Mucosa of rectum (tissue), 2 donors: ENCODE measurements at regions not wholly inside any gene's neighbourhood (a gene's known extent, or its start where the extent isn't known, plus 50 kb on each side); places are given as distances from the start of the nearest gene placed in this dataset.
"Not testable (repeated sequence)": the region's sequence is repeated elsewhere in the genome, so short reads cannot be mapped to it uniquely, and the experiment has no call there.

ENCODE experiments used
- H3K27ac ChIP-seq, 2 donors: one replicate each; pipeline ENCODE4 v1.7.0; 2013; ENCODE audit warnings: inconsistent platforms in 2 of 2, low read depth in 2 of 2, low read length in 2 of 2
- H3K27me3 ChIP-seq, 2 donors: one replicate each; pipeline ENCODE4 v1.7.0; 2013; ENCODE audit warnings: low read length in 2 of 2; ENCODE audit not compliant: control insufficient read depth in 2 of 2, insufficient read depth in 2 of 2
- H3K36me3 ChIP-seq, 2 donors: one replicate each; pipeline ENCODE4 v1.7.0; 2013; ENCODE audit warnings: low read length in 2 of 2; ENCODE audit not compliant: control insufficient read depth in 2 of 2, insufficient read depth in 2 of 2
- H3K4me1 ChIP-seq, 2 donors: one replicate each; pipeline ENCODE4 v1.7.0; 2013; ENCODE audit warnings: low read length in 2 of 2, mild to moderate bottlenecking in 1 of 2; ENCODE audit not compliant: control insufficient read depth in 2 of 2, insufficient read depth in 2 of 2
- H3K4me3 ChIP-seq, 2 donors: one replicate each; pipeline ENCODE4 v1.7.0; 2013; ENCODE audit warnings: low read length in 2 of 2
- H3K9ac ChIP-seq, 2 donors: one replicate each; pipeline ENCODE4 v1.7.0; 2013; ENCODE audit warnings: low read length in 2 of 2, low read depth in 1 of 2, mild to moderate bottlenecking in 1 of 2
- H3K9me3 ChIP-seq, 2 donors: one replicate each; pipeline ENCODE4 v1.7.0; 2013; ENCODE audit warnings: low read length in 2 of 2; ENCODE audit not compliant: control insufficient read depth in 2 of 2
- donor health status: healthy.
- donor health status: Normal muscosa, but diverticular disease.

GRCh38 chr7:85336086-85336485 is 149.2 kb upstream of the SEMA3D start:
- Histone ChIP-seq H3K27me3 (no peaks in the 10 kb centered on the region), H3K27ac (no peak overlapping the region), H3K4me3 (no peak overlapping the region), H3K9me3 (no peaks in the 10 kb centered on the region), H3K9ac (no peak overlapping the region), H3K36me3 (no peaks in the 10 kb centered on the region), H3K4me1 (no peaks in the 10 kb centered on the region)

- H3K4me1 ChIP-seq, H3K27me3 ChIP-seq, H3K4me3 ChIP-seq, H3K9me3 ChIP-seq, H3K36me3 ChIP-seq, H3K27ac ChIP-seq, H3K9ac ChIP-seq: not testable (repeated sequence)
These were observed 148.3 kb upstream of the SEMA3D start for GRCh38 chr7:85335113-85335512.

- Histone ChIP-seq H3K9me3 (no peaks in the 10 kb centered on the region), H3K9ac (no peak overlapping the region), H3K4me1 (no peaks in the 10 kb centered on the region)
These were observed 141.7 kb upstream of the SEMA3D start for GRCh38 chr7:85328456-85328998.

GRCh38 chr7:85324145-85324799 is 137.4 kb upstream of the SEMA3D start:
- H3K4me1 ChIP-seq = no peaks in the 10 kb centered on the region

More at GRCh38 chr7:85328456-85328998, 141.7 kb upstream of the SEMA3D start:
- Histone ChIP-seq H3K4me3 (no peak overlapping the region), H3K27ac (no peak overlapping the region), H3K36me3 (no peaks in the 10 kb centered on the region), H3K27me3 (no peaks in the 10 kb centered on the region)

GRCh38 chr7:85322252-85322651 is 135.4 kb upstream of the SEMA3D start:
- no peak overlapping the region for H3K4me3 ChIP-seq
- no peaks in the 10 kb centered on the region for H3K36me3 ChIP-seq
- H3K9ac ChIP-seq = no peak overlapping the region
- no peak overlapping the region for H3K27ac ChIP-seq
- H3K9me3 ChIP-seq = no peaks in the 10 kb centered on the region
- H3K27me3 ChIP-seq = no peaks in the 10 kb centered on the region
- no peaks in the 10 kb centered on the region for H3K4me1 ChIP-seq

More at GRCh38 chr7:85324145-85324799, 137.4 kb upstream of the SEMA3D start:
- no peak overlapping the region for H3K4me3 ChIP-seq
- H3K36me3 ChIP-seq = no peaks in the 10 kb centered on the region
- H3K27ac ChIP-seq = no peak overlapping the region
- H3K9me3 ChIP-seq = no peaks in the 10 kb centered on the region
- no peak overlapping the region for H3K9ac ChIP-seq
- no peaks in the 10 kb centered on the region for H3K27me3 ChIP-seq

- H3K9ac ChIP-seq = no peak overlapping the region
- H3K4me3 ChIP-seq = no peak overlapping the region
- no peaks in the 10 kb centered on the region for H3K9me3 ChIP-seq
- no peak overlapping the region for H3K27ac ChIP-seq
- no peaks in the 10 kb centered on the region for H3K4me1 ChIP-seq
- H3K27me3 ChIP-seq = no peaks in the 10 kb centered on the region
- no peaks in the 10 kb centered on the region for H3K36me3 ChIP-seq
These were observed 134.0 kb upstream of the SEMA3D start for GRCh38 chr7:85320699-85321476.

GRCh38 chr7:85316489-85316888 is 129.6 kb upstream of the SEMA3D start:
- H3K36me3 ChIP-seq = no peaks in the 10 kb centered on the region
- H3K9ac ChIP-seq = no peak overlapping the region
- H3K27me3 ChIP-seq = no peaks in the 10 kb centered on the region
- no peaks in the 10 kb centered on the region for H3K9me3 ChIP-seq
- no peak overlapping the region for H3K27ac ChIP-seq
- H3K4me1 ChIP-seq = no peaks in the 10 kb centered on the region
- no peak overlapping the region for H3K4me3 ChIP-seq

- Histone ChIP-seq H3K27ac (no peak overlapping the region), H3K4me3 (no peak overlapping the region), H3K4me1 (no peaks in the 10 kb centered on the region), H3K36me3 (no peaks in the 10 kb centered on the region), H3K9ac (no peak overlapping the region), H3K9me3 (no peaks in the 10 kb centered on the region), H3K27me3 (no peaks in the 10 kb centered on the region)
These were observed 123.4 kb upstream of the SEMA3D start for GRCh38 chr7:85310301-85310700.

- H3K4me3 ChIP-seq = no peak overlapping the region
- no peaks in the 10 kb centered on the region for H3K27me3 ChIP-seq
- no peaks in the 10 kb centered on the region for H3K36me3 ChIP-seq
- no peaks in the 10 kb centered on the region for H3K9me3 ChIP-seq
- H3K27ac ChIP-seq = no peak overlapping the region
- H3K4me1 ChIP-seq = no peaks in the 10 kb centered on the region
- no peak overlapping the region for H3K9ac ChIP-seq
These were observed 119.3 kb upstream of the SEMA3D start for GRCh38 chr7:85306115-85306514.

- Histone ChIP-seq H3K9ac (no peak overlapping the region), H3K4me1 (no peaks in the 10 kb centered on the region), H3K36me3 (no peaks in the 10 kb centered on the region), H3K9me3 (no peaks in the 10 kb centered on the region), H3K4me3 (no peak overlapping the region), H3K27me3 (no peaks in the 10 kb centered on the region), H3K27ac (no peak overlapping the region)
These were observed 107.3 kb upstream of the SEMA3D start for GRCh38 chr7:85294176-85294575.
